ENCODE measurements at regions not wholly inside any gene's neighbourhood (a gene's known extent, or its start where the extent isn't known, plus 50 kb on each side); places are given as distances from the start of the nearest gene placed in this dataset.
A peak's percentile ranks its signal among the peaks of the same experiment; 100 is the strongest.
"Not testable (repeated sequence)": the region's sequence is repeated elsewhere in the genome, so short reads cannot be mapped to it uniquely, and the experiment has no call there.

DNA sequence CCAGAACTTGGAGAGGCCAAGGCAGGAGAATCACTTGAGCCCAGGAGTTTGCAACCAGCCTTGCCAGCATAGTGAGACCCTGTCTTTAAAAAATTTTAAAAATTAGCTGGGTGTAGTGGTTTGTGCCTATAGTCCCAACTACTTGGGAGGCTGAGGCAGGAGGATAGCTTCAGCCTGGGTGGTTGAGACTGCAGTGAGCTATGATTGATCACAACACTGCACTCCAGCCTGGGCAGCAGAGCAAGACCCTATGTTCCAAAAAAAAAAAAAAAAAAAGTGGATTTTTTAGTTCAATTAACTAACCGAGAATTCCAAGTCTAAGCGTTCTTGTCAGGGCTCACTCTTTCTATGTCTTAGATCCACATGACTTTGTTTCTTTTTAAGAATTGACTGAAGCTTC lies 130.3 kb upstream of the NRIP1 start:
- intact Hi-C loops (cut with DNase I), result no loop called here
- no peak for ATAC-seq
- no peak for DNase-seq (ENCODE audit: missing footprints)

DNA sequence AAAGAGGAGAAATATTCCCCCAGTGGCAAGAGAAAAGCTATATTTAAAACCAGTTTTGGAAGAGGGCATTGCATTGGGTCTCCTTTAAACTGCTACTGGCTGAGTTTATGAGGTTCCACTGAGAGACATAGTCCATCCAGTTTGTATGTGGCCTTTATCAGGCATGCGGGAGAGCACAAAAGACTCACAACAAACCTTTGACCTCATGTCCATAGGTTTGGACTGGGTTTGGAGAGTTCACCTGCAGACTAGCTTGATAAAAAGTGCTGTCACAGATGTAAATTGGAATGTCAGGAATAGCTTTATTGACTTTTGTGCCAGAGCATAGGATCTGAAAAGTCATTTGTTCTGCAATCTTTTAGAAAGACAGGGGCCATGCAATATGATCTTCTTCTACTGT lies 131.0 kb upstream of the NRIP1 start:
- DNase-seq (ENCODE audit: missing footprints) (no peak), ATAC-seq (no peak)
- intact Hi-C loops (cut with DNase I), result no loop called here

DNA sequence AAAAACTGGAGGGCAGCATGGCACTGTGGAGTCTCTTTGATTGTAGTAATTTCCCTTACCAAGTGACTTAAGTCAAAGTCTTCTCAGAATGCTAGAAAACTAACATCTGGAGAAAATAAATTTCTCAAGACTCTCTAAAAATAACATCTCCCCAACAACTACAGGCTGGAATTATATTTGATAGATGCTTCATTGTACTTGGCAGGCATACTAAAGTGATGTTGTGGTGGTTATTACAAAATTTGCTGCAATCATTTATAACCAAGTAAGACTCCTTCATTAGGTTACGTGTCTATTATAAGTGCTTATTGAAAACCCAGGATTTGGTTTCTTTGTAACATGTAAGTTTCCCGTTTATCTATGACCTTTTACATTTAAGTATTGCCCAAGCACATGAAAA lies 132.9 kb upstream of the NRIP1 start:
- ATAC-seq (no peak), DNase-seq (ENCODE audit: missing footprints) (no peak)
- intact Hi-C loops (cut with DNase I), result no loop called here

DNA sequence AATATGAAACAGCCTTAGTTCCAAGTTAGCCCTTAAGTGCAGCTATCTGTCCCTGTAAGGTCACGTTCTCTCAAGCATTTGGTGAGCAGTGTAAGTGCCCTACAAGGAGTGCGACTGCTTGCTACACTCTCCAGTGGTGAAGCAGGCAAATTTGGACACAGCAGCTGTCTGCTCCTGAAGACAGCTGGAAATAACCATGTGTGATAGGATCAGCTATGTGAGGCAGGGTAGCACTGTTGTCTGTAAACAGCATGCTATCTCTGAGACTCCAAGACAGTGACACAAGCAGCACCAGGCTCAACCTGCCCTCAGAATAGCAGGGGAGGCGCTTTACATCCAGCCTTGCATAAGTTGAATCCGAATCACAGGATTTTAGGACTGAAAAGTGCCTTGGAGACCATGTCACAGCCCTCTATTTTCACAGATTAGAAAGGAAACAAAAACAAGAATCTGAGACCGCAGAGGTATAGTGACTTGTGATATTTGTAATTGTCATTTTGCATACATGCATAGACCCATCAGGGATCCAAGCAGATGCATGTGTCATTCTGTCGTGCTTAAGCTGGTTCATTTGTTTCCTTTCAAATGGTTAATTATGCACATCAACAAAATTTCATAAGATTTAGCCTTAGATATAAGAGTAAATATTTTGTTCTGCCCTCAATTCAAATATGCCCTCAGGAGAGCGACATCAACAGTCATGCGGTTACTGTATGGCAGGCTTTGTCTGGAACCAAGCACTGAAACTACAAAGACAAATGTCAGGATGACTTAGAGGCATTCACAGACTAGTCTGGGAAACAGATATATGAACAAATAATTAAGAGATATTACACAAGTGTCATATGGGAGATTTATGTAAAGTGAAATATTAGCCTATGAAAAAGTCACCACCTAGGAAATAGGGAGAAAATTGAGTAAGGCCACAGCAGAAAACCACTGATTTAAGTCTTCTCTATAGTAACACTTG lies 134.9 kb upstream of the NRIP1 start:
- ATAC-seq (peak; percentile 80), DNase-seq (ENCODE audit: missing footprints) (no peak)
- intact Hi-C loops (cut with DNase I), result loop anchor here (5.0 kb wide), 1 partner anchor 132 kb away; no protein-coding TSS in a partner anchor

DNA sequence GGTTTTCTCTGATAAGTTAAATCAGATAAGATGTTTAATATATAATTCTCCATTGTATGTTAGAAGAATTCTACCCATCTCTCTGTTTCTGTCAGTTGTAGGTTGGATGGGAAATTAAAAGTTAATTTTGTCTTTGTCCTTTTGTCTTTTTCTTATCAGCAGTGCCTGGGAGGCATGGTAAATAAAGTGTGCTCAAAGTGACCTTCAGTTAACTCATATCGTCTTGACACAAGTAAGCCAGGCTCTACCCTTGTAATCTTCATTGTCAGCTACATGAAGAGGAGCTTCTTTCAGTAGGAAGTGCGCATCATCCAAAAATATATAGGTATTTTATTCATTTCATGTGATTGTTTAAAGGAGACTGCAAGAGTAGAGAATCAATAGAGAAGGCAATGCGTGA lies 138.9 kb upstream of the NRIP1 start:
- intact Hi-C loops (cut with DNase I), result loop anchor here (5.0 kb wide), 1 partner anchor 136 kb away; no protein-coding TSS in a partner anchor
- peak; percentile 31 for ATAC-seq
- no peak for DNase-seq (ENCODE audit: missing footprints)

DNA sequence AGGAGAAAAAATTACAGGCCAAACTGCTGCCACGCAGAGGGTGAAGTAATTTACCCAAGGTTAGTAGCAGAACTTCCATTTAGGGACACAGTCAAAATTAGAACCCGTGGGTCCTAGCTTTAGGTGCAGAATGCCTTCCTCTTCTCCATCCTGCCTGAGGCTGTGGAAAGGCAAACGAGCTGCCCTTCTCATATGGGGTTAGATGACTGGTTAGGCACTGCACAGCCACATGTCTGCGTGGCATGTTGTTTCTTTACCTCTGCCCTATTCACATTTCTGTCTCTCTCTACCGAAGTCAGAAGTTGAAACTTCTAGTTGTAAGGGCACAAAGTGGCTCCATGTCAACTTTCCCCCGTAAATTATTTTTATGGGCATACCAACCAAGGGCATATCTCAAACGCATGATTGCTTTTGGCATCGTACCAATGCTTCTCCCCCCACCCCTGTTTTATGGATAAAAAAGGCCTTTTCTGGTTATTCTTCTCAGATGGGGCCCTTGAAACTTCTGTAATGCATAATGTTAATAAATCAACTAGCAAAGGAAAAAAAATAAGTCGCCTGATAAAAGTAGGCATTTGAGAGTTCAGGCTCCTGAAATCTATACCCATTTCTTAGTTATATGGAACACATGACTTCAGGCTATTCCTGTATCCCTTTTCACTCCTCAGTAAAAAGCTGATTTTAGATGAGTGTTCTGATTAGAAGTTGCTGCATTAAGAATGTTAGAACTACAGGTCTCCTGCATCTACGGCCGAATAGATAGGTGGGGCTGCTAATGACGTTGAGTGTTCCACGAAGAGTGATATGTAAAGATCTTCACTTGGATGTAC lies 139.6 kb upstream of the NRIP1 start:
- intact Hi-C loops (cut with DNase I), result loop anchor here (5.0 kb wide), 1 partner anchor 137 kb away; no protein-coding TSS in a partner anchor
- ATAC-seq (no peak), DNase-seq (ENCODE audit: missing footprints) (no peak)

DNA sequence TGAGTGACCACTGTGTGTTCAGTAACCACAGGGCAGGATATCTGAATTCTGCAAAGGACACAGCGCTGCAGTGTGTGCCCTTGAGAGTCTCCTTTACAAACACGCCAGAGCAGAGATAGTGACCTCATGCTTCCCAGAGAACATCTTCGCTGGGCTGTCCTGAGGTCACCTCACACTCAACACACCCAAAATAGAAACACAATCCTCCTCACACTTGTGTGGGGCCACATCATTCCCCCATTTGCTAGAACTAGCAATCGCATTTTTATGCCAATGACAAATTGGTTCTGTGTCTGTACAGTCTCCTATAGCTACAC lies 140.1 kb upstream of the NRIP1 start:
- intact Hi-C loops (cut with DNase I), result loop anchor here (5.0 kb wide), 1 partner anchor 138 kb away; no protein-coding TSS in a partner anchor
- peak; percentile 90 for ATAC-seq

DNA sequence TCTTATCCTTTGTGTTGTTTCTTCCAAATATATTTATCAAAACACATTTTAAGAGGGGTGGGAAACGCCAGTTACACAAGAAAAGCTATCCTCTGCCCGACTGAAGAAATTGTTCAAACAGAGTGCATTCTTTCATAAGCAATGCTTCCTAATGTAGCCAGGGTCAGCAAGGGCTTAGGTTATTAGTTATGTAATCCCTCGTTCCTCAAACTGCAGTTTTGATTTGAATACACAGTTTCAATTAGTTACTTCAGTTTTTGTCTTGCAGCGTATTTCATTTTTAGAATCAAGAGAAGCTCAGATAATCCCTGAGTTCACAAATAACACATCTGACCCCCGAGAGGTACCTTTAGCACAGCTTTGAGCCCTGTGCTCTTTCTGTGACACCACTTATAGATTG lies 141.7 kb upstream of the NRIP1 start:
- DNase-seq (ENCODE audit: missing footprints), result no peak
- intact Hi-C loops (cut with DNase I), result no loop called here
- ATAC-seq, result no peak

More for the DNA sequence above, 140.1 kb upstream of the NRIP1 start:
- no peak for DNase-seq (ENCODE audit: missing footprints)

DNA sequence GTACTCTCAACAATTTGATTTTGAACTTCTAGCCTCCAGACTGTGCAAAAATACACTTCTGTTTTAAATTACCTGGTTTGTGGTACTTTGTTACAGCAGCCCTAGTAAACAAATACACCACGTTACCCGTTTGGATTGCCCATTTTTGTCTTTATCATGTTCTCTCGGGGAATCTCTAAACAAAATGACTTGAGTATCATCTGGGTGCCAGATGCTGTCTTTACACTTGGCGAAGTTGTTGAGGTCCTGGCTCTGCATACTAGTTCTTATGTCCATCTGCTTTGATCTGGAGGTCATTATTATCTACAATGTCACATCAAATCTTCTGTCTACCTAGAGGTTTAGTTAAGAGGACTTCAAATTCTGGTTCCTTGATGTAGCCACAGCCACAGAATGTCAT lies 142.4 kb upstream of the NRIP1 start:
- intact Hi-C loops (cut with DNase I), result no loop called here
- DNase-seq (ENCODE audit: missing footprints) (no peak), ATAC-seq (no peak)

DNA sequence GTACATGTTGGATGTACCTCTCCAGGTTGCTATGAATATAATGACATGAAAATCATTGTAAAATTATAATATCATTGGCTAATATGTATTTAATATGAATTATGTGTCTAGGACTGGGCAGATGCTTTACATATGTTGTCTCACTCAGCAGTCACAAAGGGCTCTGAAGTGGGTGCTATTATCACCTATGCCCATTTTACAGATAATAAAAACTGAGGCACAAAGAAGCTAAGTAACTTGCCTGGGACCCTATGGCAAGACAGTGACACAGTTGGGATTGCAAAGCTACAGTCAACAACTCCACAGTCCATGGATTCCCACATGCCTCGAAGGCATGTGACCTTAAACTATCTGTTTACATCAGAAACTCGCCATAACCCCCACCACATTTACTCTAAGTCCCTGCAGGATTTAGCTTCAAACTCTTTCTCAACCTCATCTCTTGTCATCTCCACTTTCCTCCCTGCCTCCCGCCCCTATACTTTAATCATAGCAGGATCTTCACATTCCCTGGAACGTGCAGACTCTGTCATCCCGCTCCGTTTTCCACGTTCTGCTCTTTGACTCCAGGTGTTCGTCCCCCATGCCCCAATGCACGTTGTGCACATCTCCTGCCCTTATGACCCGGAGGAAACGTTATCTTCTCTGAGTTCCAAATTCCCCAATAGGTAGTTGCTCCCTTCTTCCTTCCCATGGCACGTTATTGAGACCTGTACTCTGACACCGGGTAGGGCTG lies 143.0 kb upstream of the NRIP1 start:
- no peak for DNase-seq (ENCODE audit: missing footprints)
- no peak for ATAC-seq
- intact Hi-C loops (cut with DNase I), result no loop called here

DNA sequence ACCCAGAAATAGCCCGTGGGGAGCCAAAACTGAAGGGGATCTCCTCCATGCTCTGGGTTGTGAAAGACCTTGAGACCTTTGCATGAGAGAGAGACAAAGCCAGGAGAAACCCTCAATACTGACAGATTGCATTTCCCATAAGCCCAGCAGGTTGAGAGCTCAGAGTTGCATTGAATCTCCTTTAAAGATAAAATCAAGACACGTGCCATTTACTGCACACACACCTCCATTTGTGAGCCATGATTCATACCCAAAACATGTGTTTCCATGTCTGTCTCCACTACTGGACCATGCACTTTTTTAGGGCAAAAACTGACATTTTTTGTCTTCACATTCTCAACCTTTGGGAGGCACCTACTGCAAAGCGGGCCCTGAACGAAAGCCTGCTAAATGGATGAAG lies 144.0 kb upstream of the NRIP1 start:
- ATAC-seq (no peak), DNase-seq (ENCODE audit: missing footprints) (no peak)
- intact Hi-C loops (cut with DNase I), result no loop called here

DNA sequence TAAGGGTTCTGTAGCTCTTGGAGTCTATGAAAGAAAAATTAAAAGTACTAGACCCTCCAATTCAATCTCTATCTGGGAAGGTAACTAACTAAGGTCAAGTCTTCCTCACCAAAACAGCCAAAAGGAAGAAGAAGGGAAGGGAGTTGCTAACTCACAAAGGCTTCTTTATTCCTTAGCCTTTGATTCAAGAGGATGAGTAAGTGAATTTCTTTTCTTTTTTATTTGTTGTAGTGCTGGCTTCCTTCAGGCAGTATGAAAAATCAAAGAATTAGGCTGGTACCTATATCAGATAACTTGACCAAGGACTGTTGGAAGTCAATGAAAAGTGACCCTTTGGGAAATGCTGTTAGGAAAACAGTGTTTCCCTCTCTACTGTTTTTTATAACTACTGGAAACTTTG lies 144.4 kb upstream of the NRIP1 start:
- ATAC-seq (no peak), DNase-seq (ENCODE audit: missing footprints) (no peak)
- intact Hi-C loops (cut with DNase I), result no loop called here

DNA sequence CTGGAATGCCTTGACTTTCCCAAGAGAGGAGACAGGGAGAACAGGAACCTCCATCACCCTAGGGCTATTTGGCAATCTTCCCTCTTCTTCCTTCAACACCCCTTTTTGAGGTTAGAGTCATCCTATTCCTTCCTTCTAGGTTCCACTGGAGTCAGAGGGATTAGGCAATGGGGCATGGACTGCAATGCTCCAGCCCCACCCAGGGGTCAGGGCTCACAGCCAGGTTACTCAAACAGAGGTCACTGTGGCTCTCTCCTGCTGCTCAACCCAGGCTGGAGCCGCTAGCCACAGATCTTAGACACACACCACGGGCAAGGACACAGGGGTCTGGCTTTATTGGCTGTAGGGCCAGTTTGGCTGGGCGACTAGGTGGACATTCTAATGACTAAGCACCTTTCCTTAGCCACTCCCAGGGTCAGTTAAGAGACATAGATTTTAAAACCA lies 145.5 kb upstream of the NRIP1 start:
- intact Hi-C loops (cut with DNase I), result no loop called here
- ATAC-seq (peak; percentile 75), DNase-seq (ENCODE audit: missing footprints) (peak; percentile 85)

DNA sequence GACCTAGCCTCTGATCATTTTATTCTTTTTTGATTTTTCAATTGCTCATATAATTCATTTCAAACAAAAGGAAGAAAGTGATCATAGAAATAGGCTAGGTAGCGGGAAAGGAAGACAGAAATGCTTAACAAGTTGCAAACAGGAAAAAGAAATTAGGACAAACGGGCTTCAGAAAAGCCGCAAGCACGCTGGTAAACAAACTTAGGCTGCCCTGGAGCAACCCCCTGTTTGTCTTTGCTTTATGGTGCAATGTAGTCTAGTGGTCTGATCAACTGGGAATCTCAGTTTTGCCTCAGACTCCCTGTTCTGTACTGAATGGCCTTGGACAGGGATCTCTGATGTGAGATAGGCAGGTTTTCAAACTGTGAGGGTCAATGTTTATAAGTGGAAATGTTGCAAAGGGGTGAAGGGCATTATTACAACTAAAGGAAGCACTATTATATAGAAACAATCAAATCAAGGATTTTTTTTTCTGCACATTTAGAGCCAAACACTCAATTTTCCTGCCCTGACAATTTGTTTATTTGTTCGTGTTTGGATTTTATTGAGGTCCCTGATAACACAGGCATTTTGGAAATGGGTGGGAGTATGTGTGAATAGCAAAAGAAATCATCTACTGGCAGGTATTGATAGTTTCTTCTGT lies 146.8 kb upstream of the NRIP1 start:
- DNase-seq (ENCODE audit: missing footprints) (no peak), ATAC-seq (no peak)
- intact Hi-C loops (cut with DNase I), result no loop called here

DNA sequence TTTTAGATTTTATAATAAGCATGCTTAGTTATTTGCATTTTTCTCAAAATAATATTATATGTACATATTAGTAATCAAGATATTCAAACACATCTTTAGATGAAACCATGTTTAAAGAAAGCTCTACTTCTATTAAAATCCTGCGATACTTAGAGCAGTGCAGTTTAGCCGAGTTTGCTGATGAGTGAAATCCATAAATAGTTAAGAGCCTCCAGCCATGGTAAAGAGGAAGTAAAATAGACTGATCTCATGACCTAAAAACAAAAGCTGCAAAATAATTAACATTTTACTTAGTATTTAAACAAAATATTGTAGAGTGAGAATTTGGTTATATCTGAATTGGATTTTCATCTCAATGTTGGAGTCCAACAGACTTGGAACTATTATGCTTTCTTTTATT lies 147.4 kb upstream of the NRIP1 start:
- ATAC-seq (no peak), DNase-seq (ENCODE audit: missing footprints) (no peak)
- intact Hi-C loops (cut with DNase I), result no loop called here

DNA sequence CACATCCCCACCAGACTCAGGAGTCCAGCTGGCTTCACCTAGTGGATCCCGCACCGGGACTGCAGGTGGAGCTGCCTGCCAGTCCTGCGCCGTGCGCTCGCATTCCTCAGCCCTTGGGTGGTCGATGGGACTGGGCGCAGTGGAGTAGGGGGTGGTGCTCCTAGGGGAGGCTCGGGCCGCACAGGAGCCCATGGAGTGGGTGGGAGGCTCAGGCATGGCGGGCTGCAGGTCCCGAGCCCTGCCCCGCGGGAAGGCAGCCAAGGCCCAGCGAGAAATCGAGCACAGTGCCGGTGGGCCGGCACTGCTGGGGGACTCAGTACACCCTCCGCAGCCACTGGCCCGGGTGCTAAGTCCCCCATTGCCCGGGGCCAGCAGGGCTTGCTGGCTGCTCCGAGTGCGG lies 153.7 kb upstream of the NRIP1 start:
- DNase-seq (ENCODE audit: missing footprints); ATAC-seq; intact Hi-C loops (cut with DNase I): not testable (repeated sequence)

DNA sequence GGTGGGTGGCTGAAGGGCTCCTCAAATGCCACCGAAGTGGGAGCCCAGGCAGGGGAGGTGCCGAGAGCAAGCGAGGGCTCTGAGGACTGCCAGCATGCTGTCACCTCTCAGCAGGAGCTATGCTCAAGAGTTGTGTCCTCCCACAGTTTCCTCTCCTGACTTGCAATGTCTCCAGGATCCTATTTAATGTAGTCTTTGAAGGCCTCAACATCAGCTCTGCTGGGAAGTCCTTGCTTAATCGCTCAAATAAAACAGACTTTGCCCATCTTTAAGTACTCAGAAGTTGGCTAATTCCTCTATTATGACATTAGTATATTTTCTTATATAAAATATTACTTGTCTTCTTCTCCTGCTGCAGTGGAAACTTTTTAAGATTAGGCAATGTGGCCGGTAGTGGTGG lies 154.2 kb upstream of the NRIP1 start:
- ATAC-seq (no peak), DNase-seq (ENCODE audit: missing footprints) (no peak)
- intact Hi-C loops (cut with DNase I), result no loop called here

DNA sequence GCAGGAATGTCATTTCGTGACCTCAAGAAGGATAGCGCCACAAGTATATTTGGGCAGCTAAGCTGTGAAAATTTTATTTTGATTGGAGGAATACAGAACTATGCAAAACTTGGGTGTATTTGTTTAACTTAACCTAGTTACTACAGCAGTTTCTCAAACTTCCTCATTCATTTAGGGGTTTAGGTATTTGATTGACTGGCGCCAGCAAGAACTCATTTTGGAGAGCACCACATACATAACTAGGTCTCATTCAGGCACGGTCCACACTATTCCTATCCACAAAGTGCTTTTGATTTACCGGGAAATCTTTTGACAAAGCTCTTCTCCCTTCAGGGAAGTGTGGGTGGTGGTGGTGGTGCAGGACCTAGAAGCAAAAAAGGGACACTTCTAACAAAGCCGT lies 155.1 kb upstream of the NRIP1 start:
- intact Hi-C loops (cut with DNase I), result no loop called here
- ATAC-seq, result peak; percentile 5
- no peak for DNase-seq (ENCODE audit: missing footprints)
